ENCODE measurements at regions not wholly inside any gene's neighbourhood (a gene's known extent, or its start where the extent isn't known, plus 50 kb on each side); places are given as distances from the start of the nearest gene placed in this dataset.

DNA sequence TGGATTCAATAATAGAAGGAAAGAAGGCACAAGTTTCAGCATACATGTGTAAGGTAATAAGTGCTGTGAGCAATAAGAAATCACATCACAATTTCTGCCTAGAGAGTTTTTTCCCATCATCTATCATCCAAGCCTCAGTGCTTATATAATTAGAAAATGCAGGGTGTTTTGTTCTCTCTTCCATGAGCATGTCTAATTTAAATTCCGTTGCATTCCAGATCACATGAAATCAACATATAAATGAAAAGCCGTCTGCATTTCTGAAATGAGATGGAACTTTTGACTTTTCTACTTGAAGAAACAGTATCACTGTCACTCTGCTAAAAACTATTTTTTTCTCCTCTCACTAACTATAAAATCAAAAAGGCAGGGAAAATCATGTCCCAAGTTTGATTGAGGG is 74.5 kb upstream of the CD2AP start:
- H3K9me2 ChIP-seq (replicated peaks; ENCODE audit: insufficient read depth, low read length): no peaks in the 10 kb centered on the region
- no peak overlapping the region for H3K4me2 ChIP-seq (ENCODE audit: low read depth, low read length)
- no peak for DNase-seq
- TF ChIP-seq EZH2 (optimal IDR thresholded peaks at IDR 0.05; ENCODE audit: low read depth, low read length) (no peak), CTCF (IDR thresholded peaks at IDR 0.05; ENCODE audit: low read length) (no peak), EZH2phosphoT487 (IDR thresholded peaks at IDR 0.05; ENCODE audit: low read length) (no peak)
- no peaks in the 10 kb centered on the region for H4K20me1 ChIP-seq (ENCODE audit: insufficient read depth, low read length)
- no peak overlapping the region for H3K9ac ChIP-seq (ENCODE audit: low read length)
- no peaks in the 10 kb centered on the region for H3K27me3 ChIP-seq (replicated peaks; ENCODE audit: insufficient read depth, low read length)
- H3K27ac ChIP-seq (ENCODE audit: low read length): no peak overlapping the region
- H3K9me3 ChIP-seq (replicated peaks; ENCODE audit: insufficient read depth, low read length): no peaks in the 10 kb centered on the region
- H2AFZ ChIP-seq (ENCODE audit: low read length): no peak overlapping the region
- H3F3A ChIP-seq (ENCODE audit: insufficient read depth, low read length): no peaks in the 10 kb centered on the region
- H3K4me1 ChIP-seq (ENCODE audit: low read length): no peaks in the 10 kb centered on the region
- no peaks in the 10 kb centered on the region for H3K79me2 ChIP-seq (ENCODE audit: low read length)
- H3K36me3 ChIP-seq (replicated peaks; ENCODE audit: insufficient read depth, low read length): no peaks in the 10 kb centered on the region
- no peak overlapping the region for H3K4me3 ChIP-seq (ENCODE audit: low read length)

GRCh38 chr6:47403801-47404200 is 73.8 kb upstream of the CD2AP start:
- H3K4me1 ChIP-seq (ENCODE audit: low read length): no peaks in the 10 kb centered on the region
- DNase-seq: no peak
- no peaks in the 10 kb centered on the region for H3K9me2 ChIP-seq (replicated peaks; ENCODE audit: insufficient read depth, low read length)
- H3K9ac ChIP-seq (ENCODE audit: low read length): no peak overlapping the region
- no peak overlapping the region for H3K4me3 ChIP-seq (ENCODE audit: low read length)
- no peaks in the 10 kb centered on the region for H3K79me2 ChIP-seq (ENCODE audit: low read length)
- no peak for TF ChIP-seq EZH2phosphoT487 (IDR thresholded peaks at IDR 0.05; ENCODE audit: low read length)
- no peak for TF ChIP-seq EZH2 (optimal IDR thresholded peaks at IDR 0.05; ENCODE audit: low read depth, low read length)
- TF ChIP-seq CTCF (IDR thresholded peaks at IDR 0.05; ENCODE audit: low read length): no peak
- no peaks in the 10 kb centered on the region for H3K9me3 ChIP-seq (replicated peaks; ENCODE audit: insufficient read depth, low read length)
- no peak overlapping the region for H3K4me2 ChIP-seq (ENCODE audit: low read depth, low read length)
- no peaks in the 10 kb centered on the region for H3F3A ChIP-seq (ENCODE audit: insufficient read depth, low read length)
- H2AFZ ChIP-seq (ENCODE audit: low read length): no peak overlapping the region
- H3K36me3 ChIP-seq (replicated peaks; ENCODE audit: insufficient read depth, low read length): no peaks in the 10 kb centered on the region
- H3K27ac ChIP-seq (ENCODE audit: low read length): no peak overlapping the region
- no peaks in the 10 kb centered on the region for H4K20me1 ChIP-seq (ENCODE audit: insufficient read depth, low read length)
- H3K27me3 ChIP-seq (replicated peaks; ENCODE audit: insufficient read depth, low read length): no peaks in the 10 kb centered on the region

GRCh38 chr6:47404435-47404834 is 73.2 kb upstream of the CD2AP start:
- Histone ChIP-seq H3K79me2 (ENCODE audit: low read length) (no peaks in the 10 kb centered on the region), H3K4me1 (ENCODE audit: low read length) (no peaks in the 10 kb centered on the region), H3K9me2 (replicated peaks; ENCODE audit: insufficient read depth, low read length) (no peaks in the 10 kb centered on the region), H3K27me3 (replicated peaks; ENCODE audit: insufficient read depth, low read length) (no peaks in the 10 kb centered on the region), H3K4me2 (ENCODE audit: low read depth, low read length) (no peak overlapping the region), H3K9me3 (replicated peaks; ENCODE audit: insufficient read depth, low read length) (no peaks in the 10 kb centered on the region), H3K27ac (ENCODE audit: low read length) (no peak overlapping the region), H2AFZ (ENCODE audit: low read length) (no peak overlapping the region), H3K9ac (ENCODE audit: low read length) (no peak overlapping the region), H3F3A (ENCODE audit: insufficient read depth, low read length) (no peaks in the 10 kb centered on the region), H4K20me1 (ENCODE audit: insufficient read depth, low read length) (no peaks in the 10 kb centered on the region), H3K36me3 (replicated peaks; ENCODE audit: insufficient read depth, low read length) (no peaks in the 10 kb centered on the region), H3K4me3 (ENCODE audit: low read length) (no peak overlapping the region)
- no peak for DNase-seq
- no peak for TF ChIP-seq CTCF (IDR thresholded peaks at IDR 0.05; ENCODE audit: low read length)
- no peak for TF ChIP-seq EZH2 (optimal IDR thresholded peaks at IDR 0.05; ENCODE audit: low read depth, low read length)
- no peak for TF ChIP-seq EZH2phosphoT487 (IDR thresholded peaks at IDR 0.05; ENCODE audit: low read length)
